ENCODE measurements at regions not wholly inside any gene's neighbourhood (a gene's known extent, or its start where the extent isn't known, plus 50 kb on each side); places are given as distances from the start of the nearest gene placed in this dataset.
"Not testable (repeated sequence)": the region's sequence is repeated elsewhere in the genome, so short reads cannot be mapped to it uniquely, and the experiment has no call there.

DNA sequence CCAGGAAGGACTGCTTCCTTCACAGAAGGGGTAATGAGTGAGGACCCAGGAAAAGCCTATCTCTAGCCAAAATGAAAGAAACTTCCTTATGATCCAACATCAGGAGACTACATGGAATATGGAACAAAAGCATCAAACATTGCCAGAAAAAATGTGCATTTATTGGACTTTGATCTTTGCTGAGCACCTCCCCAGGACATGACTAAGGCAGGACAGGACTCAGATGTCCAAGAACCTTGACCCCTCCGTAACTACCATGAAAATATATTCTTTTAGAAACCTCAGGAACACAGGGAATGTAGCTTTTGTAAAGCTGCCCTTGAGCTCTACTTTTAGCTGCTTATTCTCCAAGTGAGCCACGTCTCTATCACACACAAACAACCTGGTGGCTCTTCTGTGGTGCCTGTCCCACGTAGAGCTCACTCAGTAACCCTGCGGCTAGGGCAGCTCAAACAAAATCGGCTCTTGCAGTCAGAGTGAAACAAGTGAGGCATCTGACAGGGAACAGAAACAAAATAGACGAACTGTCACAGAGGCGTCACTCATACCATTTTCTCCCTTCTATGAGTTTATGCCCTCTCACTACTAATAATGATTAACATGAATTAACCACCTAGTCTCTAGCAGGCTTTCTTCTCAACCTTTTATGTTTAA, 471.5 kb upstream of the API5 start:
- POLR2A ChIA-PET = no interaction called here
- no peak overlapping the region for H3K27ac Mint-ChIP-seq
- ATAC-seq = no peak
- H3K36me3 Mint-ChIP-seq = no peaks in the 10 kb centered on the region
- no peak overlapping the region for H3K4me3 Mint-ChIP-seq
- Histone ChIP-seq H3K4me3 (ENCODE audit: low read length) (no peak overlapping the region), H3K27ac (ENCODE audit: low read depth, low read length) (no peak overlapping the region), H3K27me3 (ENCODE audit: control insufficient read depth in 2 of 2, insufficient read depth in 2 of 2, low read length in 2 of 2) (no peaks in the 10 kb centered on the region), H3K36me3 (ENCODE audit: control insufficient read depth in 2 of 3, insufficient read depth in 3 of 3, low read length in 3 of 3) (no peaks in the 10 kb centered on the region), H3K4me1 (ENCODE audit: control insufficient read depth in 2 of 2, insufficient read depth in 2 of 2, low read length in 2 of 2) (no peaks in the 10 kb centered on the region), H3K9me3 (ENCODE audit: control insufficient read depth in 2 of 3, low read length in 3 of 3) (no peaks in the 10 kb centered on the region)
- no peaks in the 10 kb centered on the region for H3K27me3 Mint-ChIP-seq
- intact Hi-C loops (cut with micrococcal nuclease) = no loop called here
- H3K9me3 Mint-ChIP-seq = peaks cover 2 to 16% (median 11%) of the 10 kb centered on the region in 11 donors
- H3K4me1 Mint-ChIP-seq = no peaks in the 10 kb centered on the region
- DNase-seq = no peak
- CTCF ChIA-PET = no interaction called here

DNA sequence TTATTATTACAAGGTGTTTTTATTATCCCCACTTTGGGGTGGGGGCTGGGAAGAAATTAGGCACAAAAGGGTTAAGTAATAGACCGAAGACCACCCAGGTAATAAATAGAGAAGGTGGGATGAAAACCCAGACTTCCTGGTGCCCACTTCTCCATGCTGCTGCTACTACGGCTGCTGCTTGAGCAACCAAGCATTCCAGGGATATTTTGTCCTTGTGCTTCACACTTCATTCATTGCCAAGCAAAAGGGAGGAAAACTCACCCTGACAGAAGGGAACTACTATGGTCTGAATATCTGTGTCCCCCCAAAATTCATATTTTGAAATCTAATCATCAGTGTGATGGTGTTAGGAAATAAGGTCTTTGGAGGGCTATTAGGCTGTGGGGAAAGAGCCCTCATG, 470.9 kb upstream of the API5 start:
- Mint-ChIP-seq H3K27me3 (no peaks in the 10 kb centered on the region), H3K27ac (no peak overlapping the region), H3K4me1 (no peaks in the 10 kb centered on the region), H3K9me3 (peaks cover 1 to 14% (median 11%) of the 10 kb centered on the region in 11 donors), H3K4me3 (no peak overlapping the region), H3K36me3 (no peaks in the 10 kb centered on the region)
- no peaks in the 10 kb centered on the region for H3K36me3 ChIP-seq (ENCODE audit: control insufficient read depth in 2 of 3, insufficient read depth in 3 of 3, low read length in 3 of 3)
- ATAC-seq = no peak
- H3K4me3 ChIP-seq (ENCODE audit: low read length) = no peak overlapping the region
- ChIA-PET POLR2A (no interaction called here), CTCF (no interaction called here)
- H3K27ac ChIP-seq (ENCODE audit: low read depth, low read length) = no peak overlapping the region
- DNase-seq = no peak
- no peaks in the 10 kb centered on the region for H3K9me3 ChIP-seq (ENCODE audit: control insufficient read depth in 2 of 3, low read length in 3 of 3)
- intact Hi-C loops (cut with micrococcal nuclease) = no loop called here
- no peaks in the 10 kb centered on the region for H3K4me1 ChIP-seq (ENCODE audit: control insufficient read depth in 2 of 2, insufficient read depth in 2 of 2, low read length in 2 of 2)
- H3K27me3 ChIP-seq (ENCODE audit: control insufficient read depth in 2 of 2, insufficient read depth in 2 of 2, low read length in 2 of 2) = no peaks in the 10 kb centered on the region

GRCh38 chr11:42841556-42841955, 470.2 kb upstream of the API5 start:
- DNase-seq (no peak), ATAC-seq (no peak)
- no peaks in the 10 kb centered on the region for H3K4me1 Mint-ChIP-seq
- ChIA-PET CTCF (no interaction called here), POLR2A (no interaction called here)
- Histone ChIP-seq H3K36me3 (ENCODE audit: control insufficient read depth in 2 of 3, insufficient read depth in 3 of 3, low read length in 3 of 3) (no peaks in the 10 kb centered on the region), H3K4me3 (ENCODE audit: low read length) (no peak overlapping the region), H3K27ac (ENCODE audit: low read depth, low read length) (no peak overlapping the region), H3K4me1 (ENCODE audit: control insufficient read depth in 2 of 2, insufficient read depth in 2 of 2, low read length in 2 of 2) (no peaks in the 10 kb centered on the region), H3K27me3 (ENCODE audit: control insufficient read depth in 2 of 2, insufficient read depth in 2 of 2, low read length in 2 of 2) (no peaks in the 10 kb centered on the region), H3K9me3 (ENCODE audit: control insufficient read depth in 2 of 3, low read length in 3 of 3) (no peaks in the 10 kb centered on the region)
- intact Hi-C loops (cut with micrococcal nuclease) = no loop called here
- no peaks in the 10 kb centered on the region for H3K36me3 Mint-ChIP-seq
- peaks cover 1 to 14% (median 8%) of the 10 kb centered on the region in 11 donors for H3K9me3 Mint-ChIP-seq
- H3K27ac Mint-ChIP-seq = no peak overlapping the region
- H3K4me3 Mint-ChIP-seq = no peak overlapping the region
- no peaks in the 10 kb centered on the region for H3K27me3 Mint-ChIP-seq

GRCh38 chr11:42849362-42849761, 462.4 kb upstream of the API5 start:
- Histone ChIP-seq H3K36me3 (ENCODE audit: control insufficient read depth in 2 of 3, insufficient read depth in 3 of 3, low read length in 3 of 3) (no peaks in the 10 kb centered on the region), H3K9me3 (ENCODE audit: control insufficient read depth in 2 of 3, low read length in 3 of 3) (no peaks in the 10 kb centered on the region), H3K27me3 (ENCODE audit: control insufficient read depth in 2 of 2, insufficient read depth in 2 of 2, low read length in 2 of 2) (no peaks in the 10 kb centered on the region), H3K27ac (ENCODE audit: low read depth, low read length) (no peak overlapping the region), H3K4me1 (ENCODE audit: control insufficient read depth in 2 of 2, insufficient read depth in 2 of 2, low read length in 2 of 2) (no peaks in the 10 kb centered on the region), H3K4me3 (ENCODE audit: low read length) (no peak overlapping the region)
- H3K9me3 Mint-ChIP-seq = peaks cover 0 to 17% (median 3%) of the 10 kb centered on the region in 11 donors
- intact Hi-C loops (cut with micrococcal nuclease) = no loop called here
- H3K4me1 Mint-ChIP-seq = no peaks in the 10 kb centered on the region
- no peak overlapping the region for H3K4me3 Mint-ChIP-seq
- H3K27ac Mint-ChIP-seq = no peak overlapping the region
- CTCF ChIA-PET = no interaction called here
- ATAC-seq (no peak), DNase-seq (no peak)
- peaks cover 0 to 8% (median 0%) of the 10 kb centered on the region in 5 donors for H3K36me3 Mint-ChIP-seq
- POLR2A ChIA-PET = no interaction called here
- H3K27me3 Mint-ChIP-seq = no peaks in the 10 kb centered on the region

GRCh38 chr11:42857344-42857743, 454.5 kb upstream of the API5 start:
- CTCF ChIA-PET = no interaction called here
- ATAC-seq (no peak), DNase-seq (no peak)
- Histone ChIP-seq H3K4me1 (ENCODE audit: control insufficient read depth in 2 of 2, insufficient read depth in 2 of 2, low read length in 2 of 2) (no peaks in the 10 kb centered on the region), H3K9me3 (ENCODE audit: control insufficient read depth in 2 of 3, low read length in 3 of 3) (no peaks in the 10 kb centered on the region), H3K27ac (ENCODE audit: low read depth, low read length) (no peak overlapping the region), H3K36me3 (ENCODE audit: control insufficient read depth in 2 of 3, insufficient read depth in 3 of 3, low read length in 3 of 3) (no peaks in the 10 kb centered on the region), H3K4me3 (ENCODE audit: low read length) (no peak overlapping the region), H3K27me3 (ENCODE audit: control insufficient read depth in 2 of 2, insufficient read depth in 2 of 2, low read length in 2 of 2) (no peaks in the 10 kb centered on the region)
- POLR2A ChIA-PET = no interaction called here
- H3K9me3 Mint-ChIP-seq = peaks cover 0 to 17% (median 3%) of the 10 kb centered on the region in 11 donors
- H3K36me3 Mint-ChIP-seq = peaks cover 0 to 4% (median 0%) of the 10 kb centered on the region in 5 donors
- intact Hi-C loops (cut with micrococcal nuclease) = no loop called here
- no peaks in the 10 kb centered on the region for H3K27me3 Mint-ChIP-seq
- H3K4me3 Mint-ChIP-seq = no peak overlapping the region
- H3K27ac Mint-ChIP-seq = no peak overlapping the region
- H3K4me1 Mint-ChIP-seq = no peaks in the 10 kb centered on the region

- ChIA-PET CTCF (no interaction called here), POLR2A (no interaction called here)
- no peak overlapping the region for H3K4me3 ChIP-seq (ENCODE audit: low read length)
- Mint-ChIP-seq H3K4me1 (no peaks in the 10 kb centered on the region), H3K36me3 (peaks cover 0 to 4% (median 0%) of the 10 kb centered on the region in 5 donors), H3K4me3 (no peak overlapping the region), H3K27me3 (no peaks in the 10 kb centered on the region), H3K9me3 (peaks cover 0 to 16% (median 12%) of the 10 kb centered on the region in 11 donors), H3K27ac (no peak overlapping the region)
- intact Hi-C loops (cut with micrococcal nuclease) = no loop called here
- ATAC-seq = no peak
- no peaks in the 10 kb centered on the region for H3K27me3 ChIP-seq (ENCODE audit: control insufficient read depth in 2 of 2, insufficient read depth in 2 of 2, low read length in 2 of 2)
- no peaks in the 10 kb centered on the region for H3K4me1 ChIP-seq (ENCODE audit: control insufficient read depth in 2 of 2, insufficient read depth in 2 of 2, low read length in 2 of 2)
- H3K9me3 ChIP-seq (ENCODE audit: control insufficient read depth in 2 of 3, low read length in 3 of 3) = no peaks in the 10 kb centered on the region
- no peak overlapping the region for H3K27ac ChIP-seq (ENCODE audit: low read depth, low read length)
- H3K36me3 ChIP-seq (ENCODE audit: control insufficient read depth in 2 of 3, insufficient read depth in 3 of 3, low read length in 3 of 3) = no peaks in the 10 kb centered on the region
- DNase-seq = no peak
Measured at GRCh38 chr11:42870480-42870879, 441.3 kb upstream of the API5 start.

GRCh38 chr11:42873800-42874405, 437.9 kb upstream of the API5 start:
- H3K36me3 ChIP-seq (ENCODE audit: control insufficient read depth in 2 of 3, insufficient read depth in 3 of 3, low read length in 3 of 3); H3K27me3 ChIP-seq (ENCODE audit: control insufficient read depth in 2 of 2, insufficient read depth in 2 of 2, low read length in 2 of 2); ATAC-seq; H3K4me3 Mint-ChIP-seq; H3K27ac ChIP-seq (ENCODE audit: low read depth, low read length); POLR2A ChIA-PET; H3K4me1 ChIP-seq (ENCODE audit: control insufficient read depth in 2 of 2, insufficient read depth in 2 of 2, low read length in 2 of 2); H3K27me3 Mint-ChIP-seq; H3K36me3 Mint-ChIP-seq; H3K9me3 ChIP-seq (ENCODE audit: control insufficient read depth in 2 of 3, low read length in 3 of 3); H3K4me1 Mint-ChIP-seq; H3K27ac Mint-ChIP-seq; DNase-seq; H3K4me3 ChIP-seq (ENCODE audit: low read length); intact Hi-C loops (cut with micrococcal nuclease); CTCF ChIA-PET: not testable (repeated sequence)
- peaks cover 0 to 21% (median 11%) of the 10 kb centered on the region in 11 donors for H3K9me3 Mint-ChIP-seq

Data from naive thymus-derived CD4-positive, alpha-beta T cell (primary cell).